CD14-positive monocyte (primary cell): ENCODE measurements at regions not wholly inside any gene's neighbourhood (a gene's known extent, or its start where the extent isn't known, plus 50 kb on each side); places are given as distances from the start of the nearest gene placed in this dataset.

Source experiments
- DNase-seq, 3 donors: peaks; one replicate each; pipeline ENCODE4 v3.0.0-alpha.2; 2011 to 2022
- H2AFZ ChIP-seq: 2 replicates; pipeline ENCODE4 v1.6.0; 2012; ENCODE audit warnings: mild to moderate bottlenecking, low read depth, low read length, inconsistent platforms; ENCODE audit not compliant: insufficient read depth, poor library complexity, severe bottlenecking
- H3K27ac ChIP-seq, 2 donors: 1 replicate in 1 of 2; 2 replicates in 1 of 2; pipeline ENCODE4 v1.5.1; 2012 to 2013; ENCODE audit warnings: low read length in 2 of 2, control low read depth in 1 of 2, inconsistent platforms in 1 of 2, low read depth in 1 of 2, mild to moderate bottlenecking in 1 of 2
- H3K27me3 ChIP-seq, 2 donors: one replicate each; pipeline versions ENCODE4 v1.6.0 to v1.6.1; 2011 to 2013; ENCODE audit warnings: low read length in 2 of 2; ENCODE audit not compliant: control insufficient read depth in 2 of 2, insufficient read depth in 2 of 2
- H3K36me3 ChIP-seq, 2 donors: replicated peaks in 1 of 2; 1 replicate in 1 of 2; 2 replicates in 1 of 2; pipeline versions ENCODE4 v1.5.1 to v1.6.1; 2012 to 2013; ENCODE audit warnings: low read length in 2 of 2, control low read depth in 1 of 2, inconsistent platforms in 1 of 2, mild to moderate bottlenecking in 1 of 2; ENCODE audit not compliant: insufficient read depth in 2 of 2, control insufficient read depth in 1 of 2
- H3K4me1 ChIP-seq, 2 donors: 1 replicate in 1 of 2; 2 replicates in 1 of 2; pipeline versions ENCODE4 v1.5.1 to v1.6.1; 2012 to 2013; ENCODE audit warnings: low read length in 2 of 2, control low read depth in 1 of 2, inconsistent platforms in 1 of 2, mild to moderate bottlenecking in 1 of 2, moderate library complexity in 1 of 2; ENCODE audit not compliant: insufficient read depth in 2 of 2, control insufficient read depth in 1 of 2
- H3K4me2 ChIP-seq: replicated peaks from 2 replicates; pipeline ENCODE3; 2012; ENCODE audit warnings: low read length, moderate library complexity, mild to moderate bottlenecking; ENCODE audit not compliant: poor library complexity, severe bottlenecking; ENCODE audit errors: extremely low read depth
- H3K4me3 ChIP-seq, 3 experiments: fragments of 200-600 bp in 1 of 3; sonication (generic) in 1 of 3; replicated peaks in 1 of 3; 1 replicate in 2 of 3; 2 replicates in 1 of 3; pipeline ENCODE4 v1.5.1; 2011 to 2013; ENCODE audit warnings: low read length in 3 of 3, mild to moderate bottlenecking in 3 of 3, control low read depth in 2 of 3, low read depth in 2 of 3, inconsistent platforms in 1 of 3, moderate library complexity in 1 of 3
- H3K79me2 ChIP-seq: 2 replicates; pipeline ENCODE4 v1.6.0; 2012; ENCODE audit warnings: mild to moderate bottlenecking, control low read depth, inconsistent platforms, low read length, moderate library complexity; ENCODE audit not compliant: insufficient read depth
- H3K9ac ChIP-seq: 2 replicates; pipeline ENCODE4 v1.6.0; 2017; ENCODE audit warnings: low read length, mild to moderate bottlenecking; ENCODE audit not compliant: insufficient read depth, poor library complexity, severe bottlenecking
- H3K9me3 ChIP-seq, 2 donors: replicated peaks in 1 of 2; 1 replicate in 1 of 2; 2 replicates in 1 of 2; pipeline versions ENCODE4 v1.5.1 to v1.6.1; 2012 to 2013; ENCODE audit warnings: low read length in 2 of 2, control low read depth in 1 of 2; ENCODE audit not compliant: control insufficient read depth in 1 of 2, insufficient read depth in 1 of 2
- H4K20me1 ChIP-seq: 2 replicates; pipeline ENCODE4 v1.6.0; 2012; ENCODE audit warnings: mild to moderate bottlenecking, low read length, control low read depth, moderate library complexity; ENCODE audit not compliant: insufficient read depth
- H3K27ac Mint-ChIP-seq, 7 donors: one replicate each; pipeline ENCODE4 v1.8.0; 2020; ENCODE audit warnings: mild to moderate bottlenecking in 7 of 7, mixed read lengths in 7 of 7, moderate library complexity in 6 of 7, inconsistent platforms in 2 of 7
- H3K27me3 Mint-ChIP-seq, 3 donors: one replicate each; pipeline ENCODE4 v1.8.0; 2021 to 2022; ENCODE audit warnings: low read depth in 3 of 3, mild to moderate bottlenecking in 3 of 3, mixed read lengths in 3 of 3, moderate library complexity in 3 of 3, inconsistent platforms in 1 of 3
- H3K36me3 Mint-ChIP-seq, 2 donors: one replicate each; pipeline ENCODE4 v1.8.0; 2020; ENCODE audit warnings: mixed read lengths in 2 of 2, inconsistent platforms in 1 of 2, mild to moderate bottlenecking in 1 of 2
- H3K4me1 Mint-ChIP-seq: one replicate; pipeline ENCODE4 v1.8.0; 2020; ENCODE audit warnings: mild to moderate bottlenecking, mixed read lengths
- H3K4me3 Mint-ChIP-seq, 2 donors: one replicate each; pipeline ENCODE4 v1.8.0; 2020; ENCODE audit warnings: mild to moderate bottlenecking in 2 of 2, mixed read lengths in 2 of 2, moderate library complexity in 1 of 2
- H3K9me3 Mint-ChIP-seq, 7 donors: one replicate each; pipeline ENCODE4 v1.8.0; 2020 to 2022; ENCODE audit warnings: mixed read lengths in 7 of 7, mild to moderate bottlenecking in 6 of 7, moderate library complexity in 6 of 7, inconsistent platforms in 2 of 7
- CTCF ChIP-seq: fragments of 200-600 bp; IDR thresholded peaks from one replicate; pipeline ENCODE4 v1.8.0; 2022; ENCODE audit warnings: antibody characterized with exemption, mild to moderate bottlenecking
- WGBS: methylation state at CpG from one replicate; pipeline ENCODE4 v1.1.5; 2013; ENCODE audit warnings: missing lambda C conversion rate; ENCODE audit not compliant: insufficient coverage; 5-methylcytosine and 5-hydroxymethylcytosine counted together
- intact Hi-C, 2 donors: fragments of 100-400 bp; cut with micrococcal nuclease; formaldehyde crosslinking; loops; one replicate each; pipeline versions ENCODE4 v1.15.0 to v1.15.1; 2023

GRCh38 chr6:14322841-14323240 is 205.3 kb downstream of the CD83 start:
- no peaks in the 10 kb centered on the region for H3K4me1 ChIP-seq

GRCh38 chr6:14326774-14327173 is 209.2 kb downstream of the CD83 start:
- Histone ChIP-seq H3K27ac (no peak overlapping the region), H3K9ac (no peak overlapping the region), H2AFZ (no peak overlapping the region), H4K20me1 (no peaks in the 10 kb centered on the region), H3K4me3 (no peak overlapping the region), H3K4me1 (no peaks in the 10 kb centered on the region), H3K36me3 (no peaks in the 10 kb centered on the region), H3K4me2 (no peak overlapping the region), H3K27me3 (no peaks in the 10 kb centered on the region), H3K79me2 (no peaks in the 10 kb centered on the region), H3K9me3 (peaks cover 0 to 8% of the 10 kb centered on the region in 2 donors)
- peaks cover 0 to 2% (median 1%) of the 10 kb centered on the region in 3 donors for H3K27me3 Mint-ChIP-seq
- 100% methylated on average over 1 of the region's 2 CpGs for WGBS
- H3K4me1 Mint-ChIP-seq, result peaks cover 14% of the 10 kb centered on the region
- H3K27ac Mint-ChIP-seq, result no peak overlapping the region
- intact Hi-C loops, result no loop called here
- H3K9me3 Mint-ChIP-seq, result peaks cover 4 to 13% (median 8%) of the 10 kb centered on the region in 7 donors
- TF ChIP-seq CTCF, result no peak
- DNase-seq, result peak in 2 of 3 donors; percentile 10 to 14
- H3K4me3 Mint-ChIP-seq, result no peak overlapping the region
- peaks cover 0 to 4% of the 10 kb centered on the region in 2 donors for H3K36me3 Mint-ChIP-seq

More at GRCh38 chr6:14322841-14323240, 205.3 kb downstream of the CD83 start:
- Histone ChIP-seq H3K4me3 (no peak overlapping the region), H4K20me1 (no peaks in the 10 kb centered on the region), H3K9me3 (no peaks in the 10 kb centered on the region), H3K27ac (no peak overlapping the region), H2AFZ (no peak overlapping the region), H3K79me2 (no peaks in the 10 kb centered on the region), H3K36me3 (no peaks in the 10 kb centered on the region), H3K4me2 (no peak overlapping the region), H3K9ac (no peak overlapping the region), H3K27me3 (no peaks in the 10 kb centered on the region)
- Mint-ChIP-seq H3K4me1 (peaks cover 6% of the 10 kb centered on the region), H3K4me3 (no peak overlapping the region), H3K27me3 (peaks cover 0 to 2% (median 0%) of the 10 kb centered on the region in 3 donors), H3K27ac (no peak overlapping the region), H3K9me3 (peaks cover 0 to 4% (median 2%) of the 10 kb centered on the region in 7 donors), H3K36me3 (no peaks in the 10 kb centered on the region)
- TF ChIP-seq CTCF, result no peak
- intact Hi-C loops, result no loop called here
- no peak for DNase-seq
- WGBS, result 91% methylated on average over 1 of the region's 3 CpGs
